IMR-90 (cell line): ENCODE measurements at regions not wholly inside any gene's neighbourhood (a gene's known extent, or its start where the extent isn't known, plus 50 kb on each side); places are given as distances from the start of the nearest gene placed in this dataset.

Source experiments
- ATAC-seq: fragments of 200-7000 bp; cut with Tn5 transposase; 2 replicates; pipeline ENCODE4 v1.9.1; 2020; ENCODE audit warnings: low read depth, mild to moderate bottlenecking, moderate library complexity
- BruUV-seq: library from RNA; stranded (reverse); fragments of 400-500 nt; replicated peaks from 2 replicates; lab custom pipeline; 2021; lab: Mats Ljungman, UMichigan
- CTCF ChIA-PET: fragments of 300-600 bp; formaldehyde crosslinking; extraction: SDS; loops from one replicate; lab custom pipeline; 2021; ENCODE audit warnings: antibody characterized with exemption; lab: Yijun Ruan, JAX
- POLR2A ChIA-PET: fragments of 300-600 bp; sonication (Branson Sonifier 250); formaldehyde crosslinking; loops from one replicate; lab custom pipeline; 2022; ENCODE audit warnings: antibody characterized with exemption; ENCODE audit not compliant: unreplicated experiment; lab: Charles Lee
- DNase-seq: peaks from one replicate; pipeline ENCODE4 v3.0.0; 2013
- H2AFZ ChIP-seq: replicated peaks from 2 replicates; pipeline ENCODE3; 2013; ENCODE audit warnings: low read length, mild to moderate bottlenecking; ENCODE audit not compliant: poor library complexity
- H2AK5ac ChIP-seq: 2 replicates; pipeline ENCODE4 v1.6.1; 2013; ENCODE audit warnings: low read depth, low read length, inconsistent platforms
- H2AK9ac ChIP-seq: replicated peaks from 2 replicates; pipeline ENCODE3; 2013; ENCODE audit warnings: mild to moderate bottlenecking, low read depth, low read length, moderate library complexity; ENCODE audit not compliant: poor library complexity
- H2BK120ac ChIP-seq: 2 replicates; pipeline ENCODE4 v1.6.1; 2013; ENCODE audit warnings: low read depth, low read length, inconsistent platforms
- H2BK15ac ChIP-seq: 3 replicates; pipeline ENCODE4 v1.6.1; 2013; ENCODE audit warnings: low read depth, low read length, inconsistent platforms
- H2BK20ac ChIP-seq: 2 replicates; pipeline ENCODE4 v1.6.1; 2013; ENCODE audit warnings: low read depth, mild to moderate bottlenecking, inconsistent platforms, low read length, moderate library complexity
- H2BK5ac ChIP-seq: 2 replicates; pipeline ENCODE4 v1.6.1; 2013; ENCODE audit warnings: mild to moderate bottlenecking, low read depth, low read length, inconsistent platforms; ENCODE audit not compliant: poor library complexity, severe bottlenecking
- H3K14ac ChIP-seq: replicated peaks from 2 replicates; pipeline ENCODE4 v1.6.1; 2013; ENCODE audit warnings: low read depth, low read length, inconsistent platforms
- H3K18ac ChIP-seq: 2 replicates; pipeline ENCODE4 v1.6.1; 2013; ENCODE audit warnings: low read depth, low read length, control low read depth
- H3K23ac ChIP-seq: 2 replicates; pipeline ENCODE4 v1.6.1; 2013; ENCODE audit warnings: low read depth, low read length, inconsistent platforms
- H3K27ac ChIP-seq: 2 replicates; pipeline ENCODE4 v1.5.1; 2013; ENCODE audit warnings: mild to moderate bottlenecking, control low read depth, low read length; ENCODE audit not compliant: insufficient read depth
- H3K27me3 ChIP-seq: 2 replicates; pipeline ENCODE4 v1.6.1; 2013; ENCODE audit warnings: low read length; ENCODE audit not compliant: control insufficient read depth, insufficient read depth
- H3K36me3 ChIP-seq: 2 replicates; pipeline ENCODE4 v1.6.1; 2013; ENCODE audit warnings: low read length, mixed read lengths; ENCODE audit not compliant: control insufficient read depth, insufficient read depth
- H3K4ac ChIP-seq: 2 replicates; pipeline ENCODE4 v1.6.1; 2013; ENCODE audit warnings: low read depth, low read length, inconsistent platforms
- H3K4me1 ChIP-seq: 2 replicates; pipeline ENCODE4 v1.6.1; 2013; ENCODE audit warnings: low read length, mixed read lengths; ENCODE audit not compliant: control insufficient read depth, insufficient read depth
- H3K4me2 ChIP-seq: 2 replicates; pipeline ENCODE4 v1.6.1; 2013; ENCODE audit warnings: low read depth, mild to moderate bottlenecking, control low read depth, low read length, moderate library complexity
- H3K4me3 ChIP-seq: 2 replicates; pipeline ENCODE4 v1.5.1; 2013; ENCODE audit warnings: low read depth, mild to moderate bottlenecking, control low read depth, low read length, moderate library complexity; ENCODE audit not compliant: insufficient read depth
- H3K56ac ChIP-seq: 2 replicates; pipeline ENCODE4 v1.6.1; 2013; ENCODE audit warnings: low read length, inconsistent platforms; ENCODE audit not compliant: insufficient read depth; ENCODE audit errors: extremely low read depth
- H3K79me1 ChIP-seq, 2 experiments: 2 replicates each; pipeline ENCODE4 v1.6.1; 2013; ENCODE audit warnings: low read length in 2 of 2, inconsistent platforms in 1 of 2, low read depth in 1 of 2
- H3K9ac ChIP-seq: 2 replicates; pipeline ENCODE4 v1.6.1; 2013; ENCODE audit warnings: low read depth, low read length, control low read depth
- H3K9me1 ChIP-seq: 2 replicates; pipeline ENCODE4 v1.6.1; 2013; ENCODE audit warnings: low read length, inconsistent platforms; ENCODE audit not compliant: insufficient read depth
- H3K9me3 ChIP-seq: 2 replicates; pipeline ENCODE4 v1.6.1; 2013; ENCODE audit warnings: low read length; ENCODE audit not compliant: control insufficient read depth, insufficient read depth
- H4K20me1 ChIP-seq: 2 replicates; pipeline ENCODE4 v1.6.1; 2013; ENCODE audit warnings: low read length, inconsistent platforms; ENCODE audit not compliant: insufficient read depth
- H4K5ac ChIP-seq: 2 replicates; pipeline ENCODE4 v1.6.1; 2013; ENCODE audit warnings: mild to moderate bottlenecking, low read depth, low read length, control low read depth
- H4K8ac ChIP-seq, 2 experiments: 2 replicates each; pipeline ENCODE4 v1.6.1; 2013; ENCODE audit warnings: low read depth in 2 of 2, low read length in 2 of 2, control low read depth in 1 of 2, inconsistent platforms in 1 of 2
- H4K91ac ChIP-seq: 2 replicates; pipeline ENCODE4 v1.6.1; 2013; ENCODE audit warnings: low read depth, low read length, inconsistent platforms; ENCODE audit not compliant: insufficient read depth
- BHLHE40 ChIP-seq: fragments of 150-350 bp; IDR thresholded peaks from 2 replicates; pipeline ENCODE4 v1.6.1; 2016; ENCODE audit warnings: mild to moderate bottlenecking, low read depth, low read length
- CHD1 ChIP-seq: IDR thresholded peaks from 2 replicates; pipeline ENCODE4 v1.6.1; 2012; ENCODE audit warnings: low read depth, low read length, improper control_type of control experiment
- ELK1 ChIP-seq: fragments of 150-350 bp; IDR thresholded peaks from 2 replicates; pipeline ENCODE4 v1.6.1; 2016; ENCODE audit warnings: low read depth, mild to moderate bottlenecking, low read length, moderate library complexity, borderline replicate concordance
- MAFK ChIP-seq: IDR thresholded peaks from 2 replicates; pipeline ENCODE4 v1.6.1; 2012; ENCODE audit warnings: low read depth, low read length, improper control_type of control experiment
- RAD21 ChIP-seq: IDR thresholded peaks from 2 replicates; pipeline ENCODE4 v1.6.1; 2012; ENCODE audit warnings: low read length, improper control_type of control experiment
- RCOR1 ChIP-seq: IDR thresholded peaks from 2 replicates; pipeline ENCODE4 v1.6.1; 2012; ENCODE audit warnings: mild to moderate bottlenecking, low read length, improper control_type of control experiment; ENCODE audit not compliant: insufficient replicate concordance
- SMC3 ChIP-seq: fragments of 150-350 bp; IDR thresholded peaks from 2 replicates; pipeline ENCODE4 v1.6.1; 2016; ENCODE audit warnings: low read depth, mild to moderate bottlenecking, antibody characterized with exemption, low read length, moderate library complexity
- USF2 ChIP-seq: fragments of 150-350 bp; IDR thresholded peaks from 2 replicates; pipeline ENCODE4 v1.6.1; 2017; ENCODE audit warnings: mild to moderate bottlenecking, antibody characterized with exemption, low read length, low read depth
- WGBS, 2 experiments: methylation state at CpG; one replicate each; pipeline versions ENCODE4 v1.1.5 to v1.1.7; 2013; ENCODE audit warnings: missing lambda C conversion rate in 2 of 2; ENCODE audit not compliant: insufficient read length in 1 of 2; ENCODE audit errors: extremely low coverage in 2 of 2; 5-methylcytosine and 5-hydroxymethylcytosine counted together
- dilution Hi-C: fragments of 300-500 bp; cut with HindIII; formaldehyde crosslinking; loops from one replicate; pipeline ENCODE4 v1.14.3; 2018; ENCODE audit warnings: low sequenced_read_pairs; ENCODE audit not compliant: unreplicated experiment
- in situ Hi-C: fragments of 300-500 bp; cut with MboI; formaldehyde crosslinking; loops from 3 replicates; pipeline ENCODE4 v1.14.3; 2019; ENCODE audit warnings: low sequenced_read_pairs, inconsistent platforms, mixed read lengths
- intact Hi-C: fragments of 100-400 bp; cut with micrococcal nuclease; formaldehyde crosslinking; loops from 2 replicates; pipeline ENCODE4 v1.10.0; 2022

- H3K27me3 ChIP-seq = no peaks in the 10 kb centered on the region
- no TSS peak for BruUV-seq
- ChIA-PET POLR2A (no interaction called here), CTCF (no interaction called here)
- no peak overlapping the region for H3K4me3 ChIP-seq
- 43% methylated on average over 2 of the region's 9 CpGs; no CpG with 5 or more reads in 1 of the 2 experiments for WGBS, 2 experiments
- H3K9me1 ChIP-seq = no peaks in the 10 kb centered on the region
- H3K9ac ChIP-seq = no peak overlapping the region
- H4K91ac ChIP-seq = no peak overlapping the region
- no peak overlapping the region for H2AK5ac ChIP-seq
- H3K14ac ChIP-seq = no peak overlapping the region
- TF ChIP-seq RAD21 (no peak), MAFK (no peak), USF2 (no peak), BHLHE40 (no peak), ELK1 (no peak), SMC3 (no peak), RCOR1 (no peak), CHD1 (no peak)
- no peak overlapping the region for H3K23ac ChIP-seq
- H2BK20ac ChIP-seq = no peak overlapping the region
- H3K4ac ChIP-seq = no peak overlapping the region
- DNase-seq (no peak), ATAC-seq (no peak)
- H2AK9ac ChIP-seq = no peak overlapping the region
- no peaks in the 10 kb centered on the region for H3K36me3 ChIP-seq
- no peaks in the 10 kb centered on the region for H4K20me1 ChIP-seq
- intact Hi-C loops = no loop called here
- no peak overlapping the region for H3K18ac ChIP-seq
- in situ Hi-C loops = no loop called here
- H2BK5ac ChIP-seq = no peak overlapping the region
- H3K79me1 ChIP-seq = no peaks in the 10 kb centered on the region
- H2AFZ ChIP-seq = no peak overlapping the region
- no peak overlapping the region for H4K5ac ChIP-seq
- H3K56ac ChIP-seq = no peak overlapping the region
- H3K4me2 ChIP-seq = no peak overlapping the region
- peaks cover 30% of the 10 kb centered on the region for H3K9me3 ChIP-seq
- H2BK15ac ChIP-seq = no peak overlapping the region
- no peak overlapping the region for H2BK120ac ChIP-seq
- no peak overlapping the region for H3K27ac ChIP-seq
- H3K4me1 ChIP-seq = no peaks in the 10 kb centered on the region
- H4K8ac ChIP-seq = no peak overlapping the region
- dilution Hi-C loops = no loop called here
These were observed 371.5 kb downstream of the MED10 start for GRCh38 chr5:6006838-6007314.
